A673 (cell line): ENCODE measurements at regions not wholly inside any gene's neighbourhood (a gene's known extent, or its start where the extent isn't known, plus 50 kb on each side); places are given as distances from the start of the nearest gene placed in this dataset.

Experiments
- EZH2 ChIP-seq: fragments of 200-600 bp; sonication (generic); IDR thresholded peaks from 2 replicates; pipeline ENCODE4 v1.6.1; 2017; ENCODE audit warnings: borderline replicate concordance, low read depth, mild to moderate bottlenecking, mixed read lengths, antibody characterized with exemption, low read length; ENCODE audit not compliant: poor library complexity, severe bottlenecking
- TF ChIP-seq, protein P1 (sequence below): fragments of 300-800, 200-600 bp; sonication (generic); conservative IDR thresholded peaks from 2 replicates; pipeline ENCODE4 v1.5.1; 2017; ENCODE audit warnings: low read depth, mild to moderate bottlenecking, antibody characterized with exemption, low read length, moderate library complexity, mixed read lengths

GRCh38 chr11:121790430-121790829 is 325.6 kb downstream of the BLID start:
- TF ChIP-seq EZH2 = no peak
- TF ChIP-seq, protein P1, sequence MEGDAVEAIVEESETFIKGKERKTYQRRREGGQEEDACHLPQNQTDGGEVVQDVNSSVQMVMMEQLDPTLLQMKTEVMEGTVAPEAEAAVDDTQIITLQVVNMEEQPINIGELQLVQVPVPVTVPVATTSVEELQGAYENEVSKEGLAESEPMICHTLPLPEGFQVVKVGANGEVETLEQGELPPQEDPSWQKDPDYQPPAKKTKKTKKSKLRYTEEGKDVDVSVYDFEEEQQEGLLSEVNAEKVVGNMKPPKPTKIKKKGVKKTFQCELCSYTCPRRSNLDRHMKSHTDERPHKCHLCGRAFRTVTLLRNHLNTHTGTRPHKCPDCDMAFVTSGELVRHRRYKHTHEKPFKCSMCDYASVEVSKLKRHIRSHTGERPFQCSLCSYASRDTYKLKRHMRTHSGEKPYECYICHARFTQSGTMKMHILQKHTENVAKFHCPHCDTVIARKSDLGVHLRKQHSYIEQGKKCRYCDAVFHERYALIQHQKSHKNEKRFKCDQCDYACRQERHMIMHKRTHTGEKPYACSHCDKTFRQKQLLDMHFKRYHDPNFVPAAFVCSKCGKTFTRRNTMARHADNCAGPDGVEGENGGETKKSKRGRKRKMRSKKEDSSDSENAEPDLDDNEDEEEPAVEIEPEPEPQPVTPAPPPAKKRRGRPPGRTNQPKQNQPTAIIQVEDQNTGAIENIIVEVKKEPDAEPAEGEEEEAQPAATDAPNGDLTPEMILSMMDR = no peak
